OCI-LY1 (cell line): ENCODE measurements at regions not wholly inside any gene's neighbourhood (a gene's known extent, or its start where the extent isn't known, plus 50 kb on each side); places are given as distances from the start of the nearest gene placed in this dataset.

Experiments
- H2AFZ ChIP-seq: fragments of 200-600 bp; sonication (generic), shearing (Covaris generic); 2 replicates; pipeline ENCODE4 v1.6.0; 2014; ENCODE audit warnings: antibody characterized with exemption, mild to moderate bottlenecking, low read length
- H3F3A ChIP-seq: fragments of 200-600 bp; sonication (generic), shearing (Covaris generic); 2 replicates; pipeline ENCODE4 v1.6.0; 2014; ENCODE audit warnings: mild to moderate bottlenecking, antibody characterized with exemption, low read length, moderate library complexity; ENCODE audit not compliant: insufficient read depth
- H3K27ac ChIP-seq: fragments of 200-600 bp; sonication (generic); 2 replicates; pipeline ENCODE4 v1.5.1; 2014; ENCODE audit warnings: low read length, mixed run types, mild to moderate bottlenecking, low read depth; ENCODE audit not compliant: poor library complexity, severe bottlenecking
- H3K27me3 ChIP-seq: fragments of 200-600 bp; sonication (generic); 2 replicates; pipeline ENCODE4 v1.6.0; 2014; ENCODE audit warnings: antibody characterized with exemption, mild to moderate bottlenecking, low read length, moderate library complexity; ENCODE audit not compliant: insufficient read depth
- H3K36me3 ChIP-seq: fragments of 200-600 bp; sonication (generic); 2 replicates; pipeline ENCODE4 v1.6.1; 2014; ENCODE audit warnings: mild to moderate bottlenecking, antibody characterized with exemption, low read length, moderate library complexity, mixed read lengths; ENCODE audit not compliant: insufficient read depth
- H3K4me1 ChIP-seq: fragments of 200-600 bp; sonication (generic); 2 replicates; pipeline ENCODE4 v1.5.1; 2014; ENCODE audit warnings: mild to moderate bottlenecking, low read length, moderate library complexity; ENCODE audit not compliant: insufficient read depth, severe bottlenecking
- H3K4me2 ChIP-seq: fragments of 200-600 bp; sonication (generic), shearing (Covaris generic); 2 replicates; pipeline ENCODE4 v1.6.1; 2014; ENCODE audit warnings: low read length
- H3K4me3 ChIP-seq: fragments of 200-600 bp; sonication (generic); 2 replicates; pipeline ENCODE4 v1.5.1; 2014; ENCODE audit warnings: low read length, low read depth, mild to moderate bottlenecking, mixed read lengths; ENCODE audit not compliant: poor library complexity, severe bottlenecking
- H3K79me2 ChIP-seq: fragments of 200-600 bp; shearing (Covaris generic); 2 replicates; pipeline ENCODE4 v1.6.1; 2016; ENCODE audit warnings: mixed run types, low read length, mixed read lengths; ENCODE audit not compliant: insufficient read depth
- H3K9ac ChIP-seq: fragments of 200-600 bp; sonication (generic), shearing (Covaris generic); 2 replicates; pipeline ENCODE4 v1.6.1; 2014; ENCODE audit warnings: mild to moderate bottlenecking, low read length, mixed read lengths
- H3K9me2 ChIP-seq: fragments of 200-600 bp; sonication (generic), shearing (Covaris generic); 2 replicates; pipeline ENCODE4 v1.6.1; 2014; ENCODE audit warnings: low read depth, mild to moderate bottlenecking, low read length, mixed read lengths
- H3K9me3 ChIP-seq: fragments of 200-600 bp; shearing (Covaris generic); 2 replicates; pipeline ENCODE4 v1.6.1; 2014; ENCODE audit warnings: low read length, mixed read lengths
- H4K20me1 ChIP-seq: fragments of 200-600 bp; sonication (generic), shearing (Covaris generic); 2 replicates; pipeline ENCODE4 v1.6.0; 2016; ENCODE audit warnings: mild to moderate bottlenecking, low read length; ENCODE audit not compliant: insufficient read depth
- CTCF ChIP-seq: fragments of 200-600 bp; sonication (generic), shearing (Covaris generic); IDR thresholded peaks from 2 replicates; pipeline ENCODE4 v1.5.1; 2017; ENCODE audit warnings: mild to moderate bottlenecking, antibody characterized with exemption, low read length, moderate library complexity, mixed read lengths
- EZH2 ChIP-seq: fragments of 200-600 bp; sonication (generic), shearing (Covaris generic); IDR thresholded peaks from 2 replicates; pipeline ENCODE4 v1.8.0; 2017; ENCODE audit warnings: borderline replicate concordance, mixed run types, mild to moderate bottlenecking, antibody characterized with exemption, low read length, moderate library complexity, mixed read lengths

- Histone ChIP-seq H3K4me1 (peaks cover 24% of the 10 kb centered on the region), H3K4me2 (no peak overlapping the region), H3K27ac (no peak overlapping the region), H3F3A (no peaks in the 10 kb centered on the region), H3K9me3 (no peaks in the 10 kb centered on the region), H3K36me3 (no peaks in the 10 kb centered on the region; the same call in 1 of the 2 replicates), H3K9ac (no peak overlapping the region), H3K79me2 (no peaks in the 10 kb centered on the region), H3K9me2 (no peaks in the 10 kb centered on the region), H3K27me3 (no peaks in the 10 kb centered on the region), H4K20me1 (no peaks in the 10 kb centered on the region), H3K4me3 (no peak overlapping the region), H2AFZ (no peak overlapping the region)
- TF ChIP-seq CTCF (no peak), EZH2 (no peak)
Measured at GRCh38 chr2:176470713-176471112, 201.5 kb downstream of the MTX2 start.

- Histone ChIP-seq H3K4me2 (peak overlapping the region; percentile 72; the same call in 1 of the 2 replicates), H3K4me3 (no peak overlapping the region), H2AFZ (peak overlapping the region; percentile 98; the same call in 1 of the 2 replicates), H3K9me2 (no peaks in the 10 kb centered on the region), H3K27me3 (no peaks in the 10 kb centered on the region), H3K4me1 (peaks cover 24% of the 10 kb centered on the region), H3K9me3 (no peaks in the 10 kb centered on the region), H3K9ac (no peak overlapping the region), H3K27ac (no peak overlapping the region), H3K36me3 (no peaks in the 10 kb centered on the region; the same call in 1 of the 2 replicates), H3K79me2 (no peaks in the 10 kb centered on the region), H4K20me1 (no peaks in the 10 kb centered on the region), H3F3A (no peaks in the 10 kb centered on the region)
- TF ChIP-seq EZH2: no peak
- no peak for TF ChIP-seq CTCF
Measured at GRCh38 chr2:176471949-176472348, 202.7 kb downstream of the MTX2 start.

DNA sequence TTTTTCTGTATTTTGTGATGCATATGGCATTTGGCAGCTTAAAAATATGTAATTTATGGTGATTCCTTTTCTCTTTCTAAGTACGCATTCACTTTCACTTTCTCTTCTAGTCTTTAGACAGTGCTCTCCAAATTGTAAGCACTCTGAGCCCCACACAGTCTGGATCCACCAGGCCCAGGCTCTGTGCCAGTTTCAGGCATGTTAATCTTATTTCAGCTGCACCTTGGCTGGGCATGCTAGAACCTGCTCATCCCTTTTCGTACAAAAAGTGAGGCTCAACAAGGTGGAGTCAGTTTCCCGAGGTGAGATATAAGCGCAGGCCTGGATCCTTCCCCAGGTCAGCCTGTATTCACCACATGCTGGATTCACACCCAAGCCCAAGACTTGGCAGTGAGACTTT, 203.9 kb downstream of the MTX2 start:
- H3K79me2 ChIP-seq: no peaks in the 10 kb centered on the region
- peak overlapping the region; percentile 44 for H3K4me3 ChIP-seq
- TF ChIP-seq CTCF (no peak), EZH2 (no peak)
- H3K4me2 ChIP-seq: peak overlapping the region; percentile 72
- H3K9me2 ChIP-seq: no peaks in the 10 kb centered on the region
- H3F3A ChIP-seq: no peaks in the 10 kb centered on the region
- peaks cover 24% of the 10 kb centered on the region for H3K4me1 ChIP-seq
- peak overlapping the region; percentile 20; the same call in 1 of the 2 replicates for H3K9ac ChIP-seq
- no peaks in the 10 kb centered on the region for H3K9me3 ChIP-seq
- H3K27me3 ChIP-seq: no peaks in the 10 kb centered on the region
- H3K27ac ChIP-seq: peak overlapping the region; percentile 45
- H3K36me3 ChIP-seq: no peaks in the 10 kb centered on the region; the same call in 1 of the 2 replicates
- H2AFZ ChIP-seq: peak overlapping the region; percentile 98
- no peaks in the 10 kb centered on the region for H4K20me1 ChIP-seq
